HFF-Myc (cell line): ENCODE measurements at regions not wholly inside any gene's neighbourhood (a gene's known extent, or its start where the extent isn't known, plus 50 kb on each side); places are given as distances from the start of the nearest gene placed in this dataset.
"Not testable (repeated sequence)": the region's sequence is repeated elsewhere in the genome, so short reads cannot be mapped to it uniquely, and the experiment has no call there.

Experiments used
- DNase-seq: peaks from one replicate; pipeline ENCODE4 v3.0.0-alpha.2; 2011; ENCODE audit warnings: low read depth; ENCODE audit errors: extremely low read depth
- H3K4me3 ChIP-seq: replicated peaks from 2 replicates; pipeline ENCODE4 v1.5.1; 2011; ENCODE audit warnings: low read depth, mild to moderate bottlenecking, control low read depth, low read length
- CTCF ChIP-seq: IDR thresholded peaks from 2 replicates; pipeline ENCODE4 v1.5.1; 2012; ENCODE audit warnings: mild to moderate bottlenecking, low read depth, low read length, control low read depth; ENCODE audit errors: missing control alignments

DNA sequence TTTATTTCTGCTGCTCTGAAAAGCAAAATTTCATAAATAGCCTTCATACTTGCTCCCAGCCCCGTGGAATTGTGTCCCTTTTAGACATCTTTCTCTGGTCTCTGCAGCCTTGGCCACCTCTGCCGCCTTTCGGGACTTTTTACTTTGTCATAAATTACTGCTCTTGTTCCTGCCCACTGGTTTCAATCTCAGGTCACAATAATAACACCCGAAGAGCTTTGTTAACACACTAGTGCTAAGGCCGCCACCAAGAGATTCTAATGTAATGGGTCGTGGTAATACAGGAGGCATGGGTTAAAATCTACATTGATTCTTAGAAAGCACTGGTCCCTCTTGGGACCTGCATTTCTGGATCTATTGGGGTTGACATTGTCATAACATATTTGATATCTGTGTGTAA lies 276.0 kb upstream of the VWC2 start:
- no peak for DNase-seq
- no peak for TF ChIP-seq CTCF
- no peak overlapping the region for H3K4me3 ChIP-seq

- no peak for TF ChIP-seq CTCF
- DNase-seq, result no peak
These were observed 272.7 kb upstream of the VWC2 start for GRCh38 chr7:49500741-49501140.

DNA sequence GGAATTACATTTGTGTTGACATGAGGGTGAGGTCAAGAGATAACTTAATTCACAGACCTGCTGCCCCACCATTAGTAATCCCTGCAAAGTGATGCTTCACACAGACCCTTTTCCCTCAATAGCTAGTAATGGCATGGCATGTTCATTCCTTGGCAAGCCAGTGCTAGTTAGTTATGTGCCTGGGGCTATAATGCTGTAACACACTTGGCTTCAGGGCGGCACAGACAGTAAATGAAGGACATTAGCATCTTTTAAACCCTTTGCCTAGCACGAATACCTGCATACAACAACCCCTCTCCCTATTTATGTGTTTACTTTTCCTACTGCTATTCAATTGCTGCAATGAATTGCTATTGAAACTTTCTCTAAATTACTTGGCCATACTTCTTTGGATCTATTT lies 266.2 kb upstream of the VWC2 start:
- not testable (repeated sequence) for H3K4me3 ChIP-seq, DNase-seq

More at GRCh38 chr7:49500741-49501140, 272.7 kb upstream of the VWC2 start:
- H3K4me3 ChIP-seq, result no peak overlapping the region

GRCh38 chr7:49513911-49514310 lies 259.5 kb upstream of the VWC2 start:
- no peak for TF ChIP-seq CTCF
- no peak for DNase-seq
- H3K4me3 ChIP-seq, result no peak overlapping the region

DNA sequence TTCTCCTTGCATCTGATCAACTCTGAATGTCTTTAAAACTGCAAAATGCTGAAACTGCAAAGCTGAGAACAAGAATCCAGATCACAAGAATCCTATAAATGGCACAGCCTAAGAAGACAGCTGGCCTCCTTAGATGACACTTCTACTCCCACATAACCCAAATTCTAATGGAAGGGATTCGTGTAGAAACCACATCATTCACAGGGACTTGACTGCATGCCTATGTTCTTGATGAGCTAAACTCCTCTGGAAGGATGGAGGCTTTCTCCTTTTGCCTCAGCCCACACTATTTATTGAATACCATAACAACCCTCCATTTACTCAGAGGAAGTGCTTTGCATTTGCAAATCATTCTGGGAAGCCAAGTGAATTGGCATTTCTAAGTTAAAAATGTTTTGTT lies 252.5 kb upstream of the VWC2 start:
- DNase-seq, result no peak
- H3K4me3 ChIP-seq, result no peak overlapping the region
- no peak for TF ChIP-seq CTCF

- no peak for DNase-seq
- no peak overlapping the region for H3K4me3 ChIP-seq
- no peak for TF ChIP-seq CTCF
These were observed 251.3 kb upstream of the VWC2 start for GRCh38 chr7:49522111-49522510.

GRCh38 chr7:49523870-49524269 lies 249.6 kb upstream of the VWC2 start:
- no peak overlapping the region for H3K4me3 ChIP-seq
- TF ChIP-seq CTCF, result no peak
- no peak for DNase-seq
